GM21515 (cell line): ENCODE measurements at regions not wholly inside any gene's neighbourhood (a gene's known extent, or its start where the extent isn't known, plus 50 kb on each side); places are given as distances from the start of the nearest gene placed in this dataset.

ENCODE experiments used
- ATAC-seq: cut with Tn5 transposase; IDR thresholded peaks from one replicate; pipeline ENCODE4 v1.9.1; 2021; ENCODE audit not compliant: unreplicated experiment

- ATAC-seq = no peak
Measured at GRCh38 chr12:115519359-115519758, 758.1 kb downstream of the MED13L start.

GRCh38 chr12:115517913-115518312 lies 759.6 kb downstream of the MED13L start:
- no peak for ATAC-seq

GRCh38 chr12:115511986-115512711 lies 765.3 kb downstream of the MED13L start:
- ATAC-seq = no peak

DNA sequence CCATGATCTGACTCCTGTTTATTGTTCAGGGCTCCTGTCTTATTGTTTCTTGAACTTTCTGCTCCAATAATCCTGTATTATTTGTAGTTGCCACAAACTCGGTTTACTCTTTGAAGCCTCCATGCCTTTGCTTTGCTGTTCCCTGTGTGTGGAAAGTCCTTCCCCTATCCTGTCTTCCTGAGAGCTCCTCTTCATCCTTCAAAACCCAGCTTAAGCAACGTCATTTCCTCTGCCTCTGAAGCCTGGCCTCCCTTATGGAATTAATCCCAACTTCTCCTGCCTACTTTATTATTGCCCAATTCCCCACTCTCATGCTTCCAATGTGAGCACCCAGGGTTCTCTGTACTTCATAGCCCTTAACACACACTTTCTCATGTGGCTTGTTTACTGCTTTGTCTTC lies 766.2 kb downstream of the MED13L start:
- ATAC-seq = no peak

DNA sequence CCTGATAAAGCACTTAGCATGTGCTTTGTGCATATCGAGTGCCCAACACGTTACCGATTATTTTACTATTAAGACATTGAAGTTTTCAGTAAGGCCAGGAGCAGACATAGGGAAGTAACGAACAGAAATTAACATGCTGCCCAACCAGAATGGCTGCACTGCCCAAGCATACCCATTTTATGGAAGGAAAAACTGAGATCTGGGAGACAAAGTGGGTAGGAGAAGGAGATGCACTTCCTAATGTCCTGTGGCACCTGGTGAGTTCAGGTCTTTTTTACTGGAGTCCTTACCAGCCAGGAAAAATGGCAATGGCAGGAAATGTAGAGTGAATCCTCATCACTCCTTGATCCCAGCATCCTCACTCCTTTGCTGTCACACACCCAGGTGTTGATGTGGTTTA lies 768.5 kb downstream of the MED13L start:
- no peak for ATAC-seq

GRCh38 chr12:115507951-115508722 lies 769.4 kb downstream of the MED13L start:
- no peak for ATAC-seq

- no peak for ATAC-seq
Measured at GRCh38 chr12:115507560-115507889, 770.0 kb downstream of the MED13L start.

GRCh38 chr12:115506822-115507559 lies 770.5 kb downstream of the MED13L start:
- no peak for ATAC-seq

DNA sequence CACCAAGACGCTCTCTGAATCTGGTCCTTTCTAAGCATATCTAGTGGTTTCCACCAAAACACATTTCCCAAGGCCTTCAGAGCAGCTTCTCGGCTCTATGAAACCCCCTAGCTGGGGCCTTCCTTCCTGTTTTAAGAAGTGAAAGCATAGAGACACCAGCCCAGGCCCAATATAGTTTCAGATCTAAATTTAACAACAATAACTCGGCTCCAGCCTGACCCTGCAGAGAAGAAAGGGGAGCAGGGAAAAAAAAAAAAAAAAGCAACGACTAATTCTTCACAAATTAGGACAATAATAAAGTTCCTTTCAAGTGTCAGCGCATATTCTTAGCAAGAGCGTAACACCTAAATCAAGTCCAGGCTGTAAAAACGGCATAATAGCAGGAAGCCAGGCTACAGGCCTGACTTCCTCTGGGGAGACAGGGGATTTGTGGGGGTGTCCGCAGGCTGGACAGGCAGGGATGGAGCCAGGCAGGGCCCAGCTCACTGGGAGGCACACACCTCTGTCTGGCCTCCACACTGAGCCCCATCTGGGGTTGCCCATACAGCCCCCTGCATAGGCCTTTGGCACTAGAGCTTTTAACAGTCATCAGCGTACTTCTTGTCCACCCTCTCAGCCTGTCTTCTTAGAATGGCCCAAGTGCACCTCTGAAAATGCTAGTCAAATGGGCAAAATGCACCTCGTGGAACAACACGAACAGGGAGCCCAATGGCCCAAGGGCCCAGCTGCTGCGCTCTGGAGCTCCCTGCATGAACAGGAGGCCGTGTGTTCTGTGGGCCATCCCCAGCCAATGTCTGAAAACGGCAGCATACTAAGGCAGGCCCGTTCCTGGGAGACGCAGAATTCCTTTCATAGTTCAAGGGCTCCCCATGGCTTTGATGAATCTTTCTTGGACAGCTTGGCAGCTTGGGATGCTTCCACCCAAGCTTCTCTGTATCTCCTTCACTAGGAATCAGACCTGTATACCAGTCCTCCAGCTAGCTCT lies 772.9 kb downstream of the MED13L start:
- peak; percentile 83 for ATAC-seq

GRCh38 chr12:115500872-115501271 lies 776.6 kb downstream of the MED13L start:
- no peak for ATAC-seq

DNA sequence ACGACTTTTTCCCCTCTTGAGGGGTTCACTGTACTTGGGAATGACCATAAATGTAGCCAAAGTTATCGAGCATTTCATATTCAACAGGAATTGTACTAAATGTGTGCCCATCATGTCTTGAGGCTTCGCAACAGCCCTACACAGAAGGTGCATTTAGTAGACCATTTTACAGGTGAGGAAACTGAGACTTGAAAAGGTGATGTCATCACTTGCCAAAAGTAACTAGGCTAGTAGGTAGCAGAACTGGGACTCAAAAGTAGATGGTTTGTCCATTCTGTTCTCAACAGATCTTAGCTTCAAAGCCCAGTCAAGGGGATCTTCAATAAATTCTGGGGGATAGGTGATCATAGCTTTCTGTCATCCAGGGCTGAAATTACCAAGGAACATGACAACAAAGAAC lies 782.2 kb downstream of the MED13L start:
- ATAC-seq = no peak

DNA sequence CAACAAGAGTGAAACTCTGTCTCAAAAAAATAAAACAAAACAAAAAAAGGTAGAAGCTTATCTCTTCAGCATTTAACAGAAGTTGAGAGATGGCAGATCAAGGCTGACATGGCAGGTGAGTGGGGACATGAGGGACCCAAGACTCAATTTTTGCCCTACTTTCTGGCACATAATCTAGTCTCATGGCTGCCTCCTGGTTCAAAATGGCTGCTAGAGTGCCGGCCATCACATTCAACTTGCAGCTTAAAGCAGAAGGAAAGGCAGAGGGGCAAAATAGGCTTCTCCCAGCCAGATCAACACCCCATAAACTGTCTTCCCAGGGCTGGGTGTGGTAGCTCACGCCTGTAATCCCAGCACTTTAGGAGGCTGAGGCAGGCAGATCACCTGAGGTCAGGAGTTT lies 784.9 kb downstream of the MED13L start:
- ATAC-seq = no peak

DNA sequence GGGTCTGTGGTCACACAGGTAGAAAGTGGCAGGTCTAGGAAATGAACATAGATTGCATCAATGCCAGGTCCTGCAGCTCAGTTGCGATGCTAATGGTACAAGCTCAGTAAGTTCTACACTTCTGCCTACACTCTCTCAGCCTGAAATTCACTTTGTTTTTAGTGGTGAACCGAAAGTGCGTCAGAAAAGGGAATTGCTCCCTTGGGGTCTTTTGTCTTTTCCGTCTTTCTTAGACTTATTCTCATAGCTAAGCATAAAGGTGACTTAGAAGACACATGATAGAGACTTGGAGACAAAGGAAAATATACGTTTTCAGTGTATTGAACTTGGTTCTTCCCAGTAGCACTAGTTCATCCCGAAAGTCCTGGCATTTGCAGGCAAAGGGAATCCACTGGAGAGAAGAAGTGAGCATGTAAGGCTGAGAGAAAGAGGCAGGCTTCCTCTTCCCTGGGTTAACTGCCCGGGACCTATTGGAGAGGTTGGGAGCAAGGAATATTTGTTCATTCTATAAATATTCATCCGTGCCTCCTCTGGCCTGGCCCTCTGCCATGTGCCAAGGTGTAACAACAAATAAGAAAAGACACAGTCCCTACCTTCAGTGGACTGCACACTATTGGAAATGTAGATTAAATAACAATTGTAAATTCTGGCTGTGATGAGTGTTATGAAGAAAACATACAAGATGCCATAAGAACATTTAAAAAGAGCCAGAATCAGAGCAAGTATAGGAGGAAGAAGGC lies 785.8 kb downstream of the MED13L start:
- no peak for ATAC-seq

DNA sequence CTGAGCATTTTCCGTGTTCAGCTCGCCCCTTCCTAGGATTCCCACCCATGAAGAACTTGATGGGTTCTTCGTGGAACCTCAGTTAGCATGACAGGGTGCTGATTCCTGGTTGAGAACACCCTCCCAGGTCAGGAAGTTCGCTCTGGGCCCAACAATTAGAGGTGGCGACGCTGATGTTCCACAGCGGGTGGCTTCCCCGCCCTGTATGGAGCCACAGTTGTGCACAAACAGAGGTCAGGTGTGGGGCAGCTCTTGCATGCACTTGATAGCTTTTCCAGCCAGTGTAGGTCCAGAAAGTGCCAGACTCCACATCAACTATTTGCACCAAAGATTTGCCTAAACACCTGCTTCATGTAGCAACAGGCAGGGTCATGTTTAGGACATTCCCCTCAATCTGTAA lies 788.2 kb downstream of the MED13L start:
- no peak for ATAC-seq

GRCh38 chr12:115485967-115486366 lies 791.5 kb downstream of the MED13L start:
- ATAC-seq = no peak

GRCh38 chr12:115485503-115485902 lies 792.0 kb downstream of the MED13L start:
- no peak for ATAC-seq

GRCh38 chr12:115482943-115483342 lies 794.5 kb downstream of the MED13L start:
- no peak for ATAC-seq

- ATAC-seq = peak; percentile 72
Measured at GRCh38 chr12:115481141-115481540, 796.4 kb downstream of the MED13L start.

DNA sequence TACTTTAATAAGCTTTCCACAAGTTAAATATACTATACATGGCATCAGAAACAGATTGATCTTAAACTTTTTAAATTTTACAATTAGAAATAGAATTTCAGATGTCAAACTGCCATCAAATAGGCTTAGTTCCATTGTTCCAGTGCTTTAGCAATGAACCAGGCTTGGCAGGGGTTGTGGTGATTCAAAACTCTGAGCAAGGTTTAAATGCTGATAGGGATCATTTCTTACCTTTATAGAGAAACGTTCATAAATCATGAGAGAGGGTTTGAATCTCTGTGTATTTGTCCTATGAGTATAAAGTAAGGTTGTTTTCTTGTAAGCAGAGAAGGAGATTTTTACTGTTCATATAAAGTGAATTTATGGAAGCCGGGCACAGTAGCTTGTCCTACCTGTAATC lies 794.5 kb upstream of the TBX3 start:
- ATAC-seq = no peak
